Bone marrow (tissue), 2 donors: ENCODE measurements at regions not wholly inside any gene's neighbourhood (a gene's known extent, or its start where the extent isn't known, plus 50 kb on each side); places are given as distances from the start of the nearest gene placed in this dataset.

ENCODE experiments used
- DNase-seq, 2 donors: peaks; one replicate each; lab custom pipeline; 2025; lab: John Stamatoyannopoulos, UW

- DNase-seq, result no peak
Observed at GRCh38 chrX:40277672-40278071, 179.9 kb upstream of the BCOR start.

- peak; percentile 0 to 73 for DNase-seq
Observed at GRCh38 chrX:40273356-40274050, 175.7 kb upstream of the BCOR start.

- DNase-seq, result no peak
Observed at GRCh38 chrX:40272776-40273175, 175.0 kb upstream of the BCOR start.

GRCh38 chrX:40272141-40272540, 174.4 kb upstream of the BCOR start:
- DNase-seq, result no peak

DNA sequence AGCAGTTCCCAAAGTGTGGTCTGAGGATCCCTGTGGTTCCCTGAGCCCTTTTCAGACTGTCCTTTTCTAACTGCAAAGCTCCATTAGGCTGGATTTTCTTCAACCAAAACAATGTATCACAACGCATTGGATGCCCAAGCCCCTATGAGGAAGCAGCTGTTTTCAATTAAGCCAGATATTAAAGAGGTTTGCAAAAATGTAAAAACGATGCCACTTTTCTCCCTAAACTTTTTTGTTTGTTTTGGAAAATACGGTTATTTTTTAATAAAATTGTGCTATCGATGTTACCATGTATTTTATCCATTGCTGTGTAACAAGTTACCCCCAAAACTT, 170.4 kb upstream of the BCOR start:
- no peak for DNase-seq

- peak in 1 of 2 donors; percentile 17 for DNase-seq
Observed at GRCh38 chrX:40267334-40268187, 169.8 kb upstream of the BCOR start.

GRCh38 chrX:40266490-40267333, 169.0 kb upstream of the BCOR start:
- peak; percentile 8 to 17 for DNase-seq

DNA sequence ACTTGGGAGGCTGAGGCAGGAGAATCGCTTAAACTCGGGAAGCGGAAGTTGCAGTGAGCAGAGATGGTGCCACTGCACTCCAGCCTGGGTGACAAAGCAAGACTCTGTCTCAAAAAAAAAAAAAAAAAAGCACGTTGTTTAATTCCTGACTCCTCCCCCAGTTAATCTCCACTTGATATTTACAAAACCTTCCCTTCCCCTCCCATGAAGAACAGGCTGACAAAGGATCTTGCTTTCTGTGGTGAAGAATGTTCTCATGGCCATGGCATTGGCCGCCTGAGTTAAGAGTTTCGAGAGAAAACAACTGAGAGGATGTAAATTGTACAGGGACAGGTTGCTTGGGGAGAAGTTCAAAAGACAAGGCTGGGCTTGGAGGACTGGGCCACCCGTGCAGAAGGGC, 168.2 kb upstream of the BCOR start:
- DNase-seq, result no peak

- no peak for DNase-seq
Observed at GRCh38 chrX:40263014-40263560, 165.3 kb upstream of the BCOR start.

- no peak for DNase-seq
Observed at GRCh38 chrX:40262157-40263013, 164.6 kb upstream of the BCOR start.

DNA sequence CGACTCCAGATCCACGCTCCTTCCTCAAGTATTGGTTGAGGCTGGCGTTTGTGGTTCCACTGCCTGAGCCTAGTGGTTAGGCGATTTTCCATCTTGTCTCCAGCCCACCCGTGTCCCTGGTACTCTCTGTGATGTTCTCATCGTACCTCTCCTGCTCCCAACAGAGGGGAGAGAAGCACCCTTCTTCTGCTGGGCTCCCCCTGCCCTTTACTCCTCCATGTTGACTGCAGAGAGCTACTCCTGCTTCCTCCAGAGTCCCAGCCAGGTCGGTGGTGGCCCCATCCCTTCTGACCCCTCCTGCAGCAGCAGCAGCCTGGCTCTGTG, 164.0 kb upstream of the BCOR start:
- DNase-seq, result no peak

- no peak for DNase-seq
Observed at GRCh38 chrX:40260146-40260747, 162.5 kb upstream of the BCOR start.

GRCh38 chrX:40258909-40259308, 161.2 kb upstream of the BCOR start:
- DNase-seq, result no peak

GRCh38 chrX:40253771-40254170, 156.0 kb upstream of the BCOR start:
- DNase-seq, result no peak

GRCh38 chrX:40249582-40249981, 151.8 kb upstream of the BCOR start:
- DNase-seq, result no peak

DNA sequence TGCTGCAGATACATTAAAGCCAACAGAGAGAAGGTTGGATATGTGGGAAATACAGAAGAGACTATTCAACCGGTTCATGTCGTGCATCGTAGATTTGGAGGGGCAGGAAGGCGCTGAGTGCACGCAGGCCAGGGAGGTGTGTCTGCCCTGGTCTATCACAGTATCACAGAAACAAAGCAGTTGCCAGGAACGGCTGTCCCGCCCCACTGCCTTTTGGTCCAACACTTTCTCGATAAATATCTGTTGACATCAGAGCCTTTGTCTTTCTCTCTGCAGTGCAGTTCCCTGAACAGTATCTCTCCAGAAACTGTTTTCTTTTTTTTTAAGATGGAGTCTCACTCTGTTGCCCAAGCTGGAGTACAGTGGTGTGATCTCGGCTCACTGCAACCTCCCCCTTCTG, 151.1 kb upstream of the BCOR start:
- no peak for DNase-seq

GRCh38 chrX:40247848-40248622, 150.3 kb upstream of the BCOR start:
- DNase-seq, result no peak

DNA sequence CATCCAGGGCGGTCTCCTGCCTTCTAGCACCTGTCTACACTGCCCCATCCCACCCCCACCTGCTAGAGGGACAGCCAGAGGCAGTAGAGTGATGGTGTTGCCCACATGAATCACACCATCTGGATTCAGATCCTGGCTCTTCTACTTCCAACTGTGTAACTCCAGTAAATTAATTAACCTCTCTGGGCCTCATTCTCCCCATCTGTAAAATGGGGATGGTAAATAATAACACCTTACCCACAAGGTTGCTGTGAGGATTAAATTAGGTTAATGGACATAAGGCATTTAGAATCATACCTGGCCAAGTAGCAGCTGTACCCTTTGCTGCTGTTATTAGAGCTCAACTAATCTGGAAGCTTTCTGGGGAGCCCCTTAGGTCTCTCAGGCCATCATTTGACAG, 149.6 kb upstream of the BCOR start:
- DNase-seq, result no peak

DNA sequence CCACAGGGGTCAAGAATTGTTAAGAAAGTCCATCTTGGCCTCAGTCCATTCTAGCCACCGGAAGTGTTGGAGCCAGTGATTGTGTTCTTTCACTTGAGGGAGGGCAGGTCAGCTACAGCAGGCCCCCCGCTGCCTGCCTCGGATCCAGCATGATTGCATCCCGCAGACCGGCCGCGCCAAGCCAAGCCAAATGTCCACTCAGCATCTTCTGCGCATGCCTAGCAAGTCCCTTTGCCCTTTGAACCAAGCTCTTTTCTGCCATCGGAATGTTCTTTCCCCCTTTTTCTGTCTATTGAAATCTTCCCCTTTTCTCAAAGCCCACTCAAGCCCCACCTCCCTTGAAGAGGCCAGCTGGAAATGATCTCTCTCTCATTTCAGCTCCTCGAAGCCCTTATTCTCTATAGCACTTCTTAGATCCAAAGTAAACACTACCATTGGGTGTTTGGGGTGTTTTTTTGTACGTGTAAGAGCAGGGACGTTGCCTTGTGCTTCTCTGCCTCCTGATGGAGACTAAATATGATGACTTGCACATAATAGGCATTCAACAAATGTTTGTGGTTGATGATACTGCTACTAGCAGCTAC, 147.8 kb upstream of the BCOR start:
- no peak for DNase-seq

GRCh38 chrX:40244980-40245379, 147.2 kb upstream of the BCOR start:
- no peak for DNase-seq
